ENCODE measurements at regions not wholly inside any gene's neighbourhood (a gene's known extent, or its start where the extent isn't known, plus 50 kb on each side); places are given as distances from the start of the nearest gene placed in this dataset.

GRCh38 chr5:50927953-50928352, 261.5 kb downstream of the PARP8 start:
- TF ChIP-seq CTCF (IDR thresholded peaks at IDR 0.05) (no peak), POLR2A (IDR thresholded peaks at IDR 0.05) (no peak)
- intact Hi-C loops (cut with DNase I; ENCODE audit: low total_unique reads), result no loop called here
- H3K27me3 ChIP-seq, result no peaks in the 10 kb centered on the region

GRCh38 chr5:50929174-50929573, 262.7 kb downstream of the PARP8 start:
- Histone ChIP-seq H3K36me3 (no peaks in the 10 kb centered on the region), H3K4me1 (no peaks in the 10 kb centered on the region), H3K9me3 (no peaks in the 10 kb centered on the region), H3K4me3 (no peak overlapping the region), H3K27ac (no peak overlapping the region), H3K27me3 (no peaks in the 10 kb centered on the region)
- no peak for DNase-seq
- TF ChIP-seq POLR2A (IDR thresholded peaks at IDR 0.05) (no peak), CTCF (IDR thresholded peaks at IDR 0.05) (no peak)
- intact Hi-C loops (cut with DNase I; ENCODE audit: low total_unique reads), result no loop called here

More at GRCh38 chr5:50927953-50928352, 261.5 kb downstream of the PARP8 start:
- Histone ChIP-seq H3K4me1 (no peaks in the 10 kb centered on the region), H3K36me3 (no peaks in the 10 kb centered on the region), H3K27ac (no peak overlapping the region), H3K4me3 (no peak overlapping the region), H3K9me3 (no peaks in the 10 kb centered on the region)
- no peak for DNase-seq

GRCh38 chr5:50934343-50934742, 267.9 kb downstream of the PARP8 start:
- Histone ChIP-seq H3K9me3 (no peaks in the 10 kb centered on the region), H3K4me3 (no peak overlapping the region), H3K27me3 (no peaks in the 10 kb centered on the region), H3K4me1 (no peaks in the 10 kb centered on the region), H3K36me3 (no peaks in the 10 kb centered on the region), H3K27ac (no peak overlapping the region)
- TF ChIP-seq CTCF (IDR thresholded peaks at IDR 0.05), result no peak
- no peak for TF ChIP-seq POLR2A (IDR thresholded peaks at IDR 0.05)
- intact Hi-C loops (cut with DNase I; ENCODE audit: low total_unique reads), result no loop called here
- DNase-seq, result no peak

- H3K27me3 ChIP-seq, result no peaks in the 10 kb centered on the region
- no peak overlapping the region for H3K27ac ChIP-seq
- H3K9me3 ChIP-seq, result no peaks in the 10 kb centered on the region
- H3K4me1 ChIP-seq, result no peaks in the 10 kb centered on the region
- intact Hi-C loops (cut with DNase I; ENCODE audit: low total_unique reads), result no loop called here
- no peaks in the 10 kb centered on the region for H3K36me3 ChIP-seq
- TF ChIP-seq POLR2A (IDR thresholded peaks at IDR 0.05) (no peak), CTCF (IDR thresholded peaks at IDR 0.05) (no peak)
- no peak for DNase-seq
- no peak overlapping the region for H3K4me3 ChIP-seq
These were observed 278.7 kb downstream of the PARP8 start for GRCh38 chr5:50945139-50945538.

- Histone ChIP-seq H3K27ac (no peak overlapping the region), H3K9me3 (no peaks in the 10 kb centered on the region), H3K36me3 (no peaks in the 10 kb centered on the region), H3K4me3 (no peak overlapping the region), H3K4me1 (no peaks in the 10 kb centered on the region), H3K27me3 (no peaks in the 10 kb centered on the region)
- no peak for TF ChIP-seq POLR2A (IDR thresholded peaks at IDR 0.05)
- no peak for TF ChIP-seq CTCF (IDR thresholded peaks at IDR 0.05)
- intact Hi-C loops (cut with DNase I; ENCODE audit: low total_unique reads), result no loop called here
- DNase-seq, result no peak
These were observed 281.7 kb downstream of the PARP8 start for GRCh38 chr5:50947906-50948683.

Data from uterus (tissue), 3 donors.